Activated CD4-positive, alpha-beta T cell treated with anti-CD3 and anti-CD28 coated beads, Interleukin-2, Interleukin-6, amounts not matched to agents 100 ng/mL and 50 ng/mL, durations not matched to agents 16 hours and 8 hours (primary cell): ENCODE measurements at regions not wholly inside any gene's neighbourhood (a gene's known extent, or its start where the extent isn't known, plus 50 kb on each side); places are given as distances from the start of the nearest gene placed in this dataset.
A peak's percentile ranks its signal among the peaks of the same experiment; 100 is the strongest.

Experiments
- DNase-seq: peaks from one replicate; pipeline ENCODE4 v3.0.0-alpha.2; 2020

- peak; percentile 11 for DNase-seq
Observed at GRCh38 chr7:34277016-34277802, 371.9 kb downstream of the BMPER start.

GRCh38 chr7:34277803-34278199 is 372.5 kb downstream of the BMPER start:
- DNase-seq: no peak

- DNase-seq: no peak
Observed at GRCh38 chr7:34281260-34281659, 375.9 kb downstream of the BMPER start.

GRCh38 chr7:34282271-34282670 is 375.7 kb upstream of the NPSR1 start:
- DNase-seq: no peak

GRCh38 chr7:34296663-34297062 is 361.4 kb upstream of the NPSR1 start:
- DNase-seq: no peak

GRCh38 chr7:34298492-34299013 is 359.5 kb upstream of the NPSR1 start:
- no peak for DNase-seq

GRCh38 chr7:34299066-34299465 is 359.0 kb upstream of the NPSR1 start:
- DNase-seq: no peak

GRCh38 chr7:34307540-34307939 is 350.5 kb upstream of the NPSR1 start:
- no peak for DNase-seq

- DNase-seq: no peak
Observed at GRCh38 chr7:34308595-34308994, 349.4 kb upstream of the NPSR1 start.

- DNase-seq: no peak
Observed at GRCh38 chr7:34309116-34309515, 348.9 kb upstream of the NPSR1 start.

- DNase-seq: no peak
Observed at GRCh38 chr7:34309584-34309983, 348.4 kb upstream of the NPSR1 start.

- no peak for DNase-seq
Observed at GRCh38 chr7:34311591-34311990, 346.4 kb upstream of the NPSR1 start.

- no peak for DNase-seq
Observed at GRCh38 chr7:34312624-34313023, 345.4 kb upstream of the NPSR1 start.

- DNase-seq: no peak
Observed at GRCh38 chr7:34313289-34313688, 344.7 kb upstream of the NPSR1 start.

GRCh38 chr7:34315032-34315431 is 343.0 kb upstream of the NPSR1 start:
- no peak for DNase-seq

GRCh38 chr7:34317039-34317438 is 341.0 kb upstream of the NPSR1 start:
- no peak for DNase-seq

GRCh38 chr7:34320412-34320811 is 337.6 kb upstream of the NPSR1 start:
- no peak for DNase-seq

- DNase-seq: peak; percentile 58
Observed at GRCh38 chr7:34320926-34321661, 336.9 kb upstream of the NPSR1 start.

- no peak for DNase-seq
Observed at GRCh38 chr7:34322841-34323240, 335.2 kb upstream of the NPSR1 start.

- DNase-seq: no peak
Observed at GRCh38 chr7:34327681-34328080, 330.3 kb upstream of the NPSR1 start.

GRCh38 chr7:34330308-34330707 is 327.7 kb upstream of the NPSR1 start:
- DNase-seq: no peak

GRCh38 chr7:34331102-34331501 is 326.9 kb upstream of the NPSR1 start:
- no peak for DNase-seq

- no peak for DNase-seq
Observed at GRCh38 chr7:34332006-34332405, 326.0 kb upstream of the NPSR1 start.

- no peak for DNase-seq
Observed at GRCh38 chr7:34333184-34333583, 324.8 kb upstream of the NPSR1 start.
